Stomach (tissue), 4 donors: ENCODE measurements at regions not wholly inside any gene's neighbourhood (a gene's known extent, or its start where the extent isn't known, plus 50 kb on each side); places are given as distances from the start of the nearest gene placed in this dataset.

ENCODE experiments used
- CTCF ChIP-seq, 7 experiments: fragments of 450-650 bp in 4 of 7; fragments of 200-600 bp in 3 of 7; sonication (generic) in 3 of 7; IDR thresholded peaks; one replicate each; pipeline ENCODE4 v1.5.1; 2016 to 2019; ENCODE audit warnings: antibody characterized with exemption in 7 of 7, control low read depth in 2 of 7, mild to moderate bottlenecking in 1 of 7
- EP300 ChIP-seq: sonication (generic); formaldehyde crosslinking; IDR thresholded peaks from one replicate; pipeline ENCODE4 v1.6.1; 2017; ENCODE audit warnings: antibody characterized with exemption
- POLR2A ChIP-seq, 4 donors: fragments of 450-650 bp; IDR thresholded peaks; one replicate each; pipeline ENCODE4 v1.6.1; 2016; ENCODE audit warnings: antibody characterized with exemption in 4 of 4, control low read depth in 2 of 4, mild to moderate bottlenecking in 1 of 4, moderate library complexity in 1 of 4

- no peak for TF ChIP-seq CTCF (IDR thresholded peaks at IDR 0.05)
- TF ChIP-seq EP300: no peak
- TF ChIP-seq POLR2A (IDR thresholded peaks at IDR 0.05): no peak
Observed at GRCh38 chr3:29022976-29023375, 257.9 kb upstream of the RBMS3 start.
